Renal cortex interstitium (tissue), 11 donors: ENCODE measurements at regions not wholly inside any gene's neighbourhood (a gene's known extent, or its start where the extent isn't known, plus 50 kb on each side); places are given as distances from the start of the nearest gene placed in this dataset.
"Not testable (repeated sequence)": the region's sequence is repeated elsewhere in the genome, so short reads cannot be mapped to it uniquely, and the experiment has no call there.

Experiments used
- DNase-seq, 11 donors: peaks; one replicate each; pipeline ENCODE4 v3.0.0-alpha.2; 2013; ENCODE audit warnings: low read depth in 9 of 11, low spot score in 4 of 11; ENCODE audit errors: extremely low read depth in 1 of 11

DNA sequence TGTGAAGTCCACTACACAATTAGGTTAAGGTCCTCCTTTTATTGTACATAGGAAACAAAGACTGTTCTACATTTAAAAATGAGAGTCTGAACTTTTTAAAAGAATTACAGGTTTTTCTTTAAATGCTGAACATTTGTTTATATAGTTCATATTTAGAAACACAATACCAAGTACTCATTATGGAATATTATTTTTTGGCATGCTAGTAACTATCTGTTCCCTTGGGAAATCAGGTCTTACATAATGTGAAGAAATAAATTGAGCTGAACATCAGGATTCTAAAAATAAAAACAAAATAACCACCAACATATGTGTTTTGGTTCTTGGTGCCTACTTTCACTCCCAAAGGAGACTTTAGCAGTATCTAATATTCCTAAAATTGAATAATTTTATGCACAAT is 230.5 kb upstream of the IZUMO3 start:
- no peak for DNase-seq

DNA sequence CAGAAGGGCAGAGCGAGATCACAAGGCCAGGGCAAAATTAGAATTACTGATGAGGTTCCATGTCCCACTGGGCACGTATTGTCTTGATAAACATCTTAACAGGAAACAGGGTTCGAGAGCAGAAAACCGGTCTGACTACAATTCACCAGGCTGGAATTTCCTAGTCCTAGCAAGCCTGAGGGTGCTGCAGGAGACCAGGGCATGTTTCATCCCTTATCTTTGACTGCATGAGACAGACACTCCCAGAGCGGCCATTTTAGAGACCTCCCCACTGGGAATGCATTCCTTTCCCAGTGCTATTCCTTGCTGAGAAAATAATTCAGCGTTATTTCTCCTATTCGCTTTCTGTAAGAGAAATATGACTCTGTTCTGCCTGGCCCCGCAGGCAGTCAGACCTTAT is 228.5 kb upstream of the IZUMO3 start:
- not testable (repeated sequence) for DNase-seq

DNA sequence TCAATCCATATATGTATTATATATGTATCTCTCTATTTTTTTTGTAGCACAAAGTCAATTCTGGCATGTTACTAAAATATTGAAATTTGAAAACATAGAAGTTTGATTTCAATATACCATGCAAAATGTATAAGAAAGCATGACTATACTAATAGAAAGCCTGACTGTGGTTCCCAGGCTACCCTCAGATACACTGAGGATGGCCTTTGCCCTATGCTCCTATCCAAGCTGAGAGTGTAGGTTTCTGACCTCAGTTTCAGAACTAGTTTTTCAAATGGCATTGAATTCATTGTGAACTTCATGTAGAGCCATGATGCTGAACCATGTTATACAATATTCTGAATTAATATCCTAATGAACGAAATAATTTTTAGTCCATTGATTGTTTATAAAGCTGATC is 220.4 kb upstream of the IZUMO3 start:
- no peak for DNase-seq

DNA sequence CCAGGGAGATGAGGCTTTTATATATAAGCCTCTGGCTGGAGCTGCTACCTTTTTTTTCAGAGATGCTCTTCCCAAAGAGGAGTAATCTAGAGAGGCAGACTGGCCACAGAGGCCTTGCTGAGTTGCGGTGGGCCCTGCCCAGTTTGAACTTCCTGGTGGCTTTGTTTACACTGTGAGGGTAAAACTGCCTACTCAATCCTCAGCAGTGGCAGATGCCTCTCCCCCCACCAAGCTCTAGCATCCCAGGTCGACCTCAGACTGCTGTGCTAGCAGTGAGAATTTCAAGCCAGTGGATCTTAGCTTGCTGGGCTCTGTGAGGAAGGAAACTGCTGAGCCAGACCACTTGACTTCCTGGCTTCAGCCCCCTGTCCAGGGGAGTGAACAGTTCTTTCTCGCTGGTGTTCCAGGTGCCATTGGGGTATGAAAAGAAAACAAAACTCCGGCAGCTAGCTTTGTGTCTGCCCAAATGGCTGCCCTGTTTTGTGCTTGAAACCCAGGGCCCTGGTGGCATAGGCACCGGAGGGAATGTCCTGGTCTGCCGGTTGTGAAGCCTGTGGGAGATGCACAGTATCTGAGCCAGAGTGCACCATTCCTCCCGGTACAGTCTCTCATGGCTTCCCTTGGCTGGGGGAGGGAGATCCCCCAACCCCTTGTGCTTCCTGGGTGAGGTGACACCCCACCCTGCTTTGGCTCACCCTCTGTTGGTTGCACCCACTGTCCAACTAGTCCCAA is 219.5 kb upstream of the IZUMO3 start:
- DNase-seq: no peak

DNA sequence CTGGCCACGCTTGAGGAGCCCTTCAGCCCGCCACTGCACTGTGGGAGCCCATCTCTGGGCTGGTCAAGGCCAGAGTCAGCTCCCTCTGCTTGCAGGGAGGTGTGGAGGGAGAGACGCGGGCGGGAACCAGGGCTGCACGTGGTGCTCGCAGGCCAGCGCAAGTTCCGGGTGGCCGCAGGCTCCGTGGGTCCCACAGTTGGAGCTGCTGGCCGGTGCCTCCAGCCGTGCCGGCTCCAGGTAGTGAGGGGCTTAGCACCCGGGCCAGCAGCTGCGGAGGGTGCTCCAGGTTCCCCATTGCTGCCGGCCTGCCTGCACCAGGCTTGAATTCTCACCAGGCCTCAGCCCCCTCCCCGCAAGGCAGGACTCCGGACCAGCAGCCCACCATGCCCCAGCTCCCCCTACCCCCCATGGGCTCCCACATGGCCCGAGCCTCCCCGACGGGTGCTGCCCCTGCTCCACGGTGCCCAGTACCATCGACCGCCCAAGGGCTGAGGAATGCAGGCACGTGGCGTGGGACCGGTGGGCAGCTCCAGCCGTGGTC is 192.8 kb upstream of the IZUMO3 start:
- no peak for DNase-seq

DNA sequence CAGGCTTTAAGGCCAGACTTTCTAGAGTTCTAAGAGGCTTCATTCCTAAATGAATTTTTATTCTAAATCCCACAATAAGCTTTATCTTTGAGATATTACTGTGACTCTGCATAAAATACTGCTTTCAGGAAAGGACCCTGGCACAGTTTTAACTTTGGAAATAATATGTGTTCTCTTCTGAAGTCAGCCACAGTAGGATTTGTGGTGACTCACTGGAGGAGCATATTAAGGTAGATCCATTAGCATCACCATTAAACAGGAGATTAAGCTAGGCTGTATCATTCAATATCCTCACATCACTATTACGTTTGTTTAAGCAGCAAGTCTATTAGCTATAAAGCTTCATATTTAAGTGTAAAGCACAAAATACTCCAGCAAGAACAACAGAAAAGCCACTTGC is 186.1 kb upstream of the IZUMO3 start:
- DNase-seq: no peak

DNA sequence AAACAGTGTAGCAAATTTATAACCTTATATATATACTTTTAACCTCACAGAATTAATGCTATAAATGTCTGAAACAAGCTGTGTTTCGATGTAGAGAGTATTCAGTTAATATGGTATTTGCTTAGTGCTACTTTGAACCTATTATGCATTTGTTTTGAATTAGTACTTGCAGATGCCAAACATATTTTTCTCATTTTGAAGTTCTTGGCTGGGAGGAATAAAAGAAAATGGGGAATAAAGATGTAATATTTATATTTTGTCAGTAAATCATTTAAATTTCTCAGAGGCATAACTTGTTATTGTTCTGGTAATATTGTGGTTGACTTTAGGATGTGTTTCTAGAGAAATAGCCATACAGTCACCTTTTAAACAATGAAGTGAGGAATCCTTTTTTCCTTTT is 175.9 kb upstream of the IZUMO3 start:
- DNase-seq: peak in 1 of 11 donors; percentile 13

DNA sequence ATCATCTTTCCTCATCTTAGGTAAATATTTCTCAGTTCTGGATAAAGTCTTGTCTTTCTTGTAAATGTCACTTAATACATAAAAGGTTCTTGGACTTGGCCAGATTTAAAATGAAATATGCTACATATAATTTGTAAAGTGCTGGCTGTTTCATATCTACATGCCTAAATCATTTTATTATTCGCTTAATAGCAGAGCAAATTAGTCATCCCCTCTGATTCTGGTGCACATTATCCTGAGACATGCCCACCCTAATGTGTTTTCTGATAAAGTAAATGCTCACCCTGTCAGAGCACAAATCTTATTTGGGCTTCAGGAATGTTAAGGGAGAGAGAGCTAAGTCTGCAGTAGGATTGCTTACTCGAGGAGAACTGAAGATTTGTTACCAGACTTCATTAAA is 166.5 kb upstream of the IZUMO3 start:
- DNase-seq: no peak

DNA sequence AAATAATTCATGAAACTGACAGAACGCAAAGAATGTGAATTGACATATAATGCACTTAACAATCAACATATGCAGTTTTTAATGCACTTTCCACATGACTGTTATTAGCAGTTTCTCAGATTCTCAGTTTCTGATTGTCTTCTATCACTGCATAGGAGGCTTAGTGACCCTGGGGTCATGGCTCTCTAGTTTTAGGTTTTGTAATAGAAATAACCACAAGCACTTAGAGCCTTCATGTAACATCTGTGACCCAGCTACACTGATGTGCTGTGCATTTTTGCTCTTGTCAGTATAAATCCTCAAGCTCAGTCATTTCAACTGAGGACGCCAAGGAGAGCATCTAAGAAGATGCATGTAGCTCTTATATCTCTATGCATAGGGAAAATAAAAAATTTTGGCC is 163.1 kb upstream of the IZUMO3 start:
- DNase-seq: no peak

DNA sequence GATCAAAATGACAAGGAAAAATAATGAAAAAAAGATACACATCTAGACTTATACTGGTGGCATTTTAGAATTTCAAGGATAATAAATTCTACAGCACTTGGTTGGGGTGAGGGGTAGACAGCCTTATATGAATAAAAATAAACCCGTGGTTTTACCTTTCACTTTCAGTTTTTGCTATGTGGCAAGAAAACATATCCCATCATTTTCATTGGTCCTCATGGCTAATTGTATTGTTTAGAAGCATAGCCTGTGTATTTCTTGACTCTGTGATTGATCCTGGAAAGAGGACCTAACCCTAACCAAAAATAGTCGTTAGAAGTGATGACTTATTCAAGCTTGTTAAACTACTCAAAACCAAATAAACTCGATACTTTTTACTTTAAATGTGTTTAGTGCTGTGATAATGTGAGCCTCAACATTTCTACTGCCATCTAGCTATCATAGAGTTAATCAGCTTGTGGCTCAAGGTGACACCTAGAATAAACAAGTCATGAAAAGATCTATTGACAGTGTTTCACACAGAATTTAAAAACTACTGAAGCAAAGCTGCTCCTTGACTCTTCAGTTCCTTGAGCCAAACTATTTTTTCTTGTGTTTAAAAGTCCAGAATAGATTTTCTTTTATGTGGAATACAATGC is 153.3 kb upstream of the IZUMO3 start:
- no peak for DNase-seq

DNA sequence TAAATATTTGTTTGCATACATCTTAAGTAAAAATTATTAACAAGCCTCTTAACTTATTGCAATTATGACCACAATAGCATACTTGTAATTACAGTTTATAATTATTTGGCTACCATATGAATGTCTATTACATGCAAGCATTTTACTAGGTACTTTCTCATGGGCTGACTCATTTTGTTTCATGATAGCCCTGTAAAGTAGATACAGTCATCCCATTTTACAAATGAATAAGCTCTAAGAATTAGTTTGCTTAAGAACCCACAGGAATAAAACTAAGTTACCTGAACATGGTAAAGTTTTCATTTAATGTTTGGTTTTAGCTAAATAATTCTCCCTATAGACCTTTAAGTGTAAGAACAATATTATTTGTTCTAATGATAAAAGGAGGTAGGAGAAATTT is 126.6 kb upstream of the IZUMO3 start:
- DNase-seq: no peak

DNA sequence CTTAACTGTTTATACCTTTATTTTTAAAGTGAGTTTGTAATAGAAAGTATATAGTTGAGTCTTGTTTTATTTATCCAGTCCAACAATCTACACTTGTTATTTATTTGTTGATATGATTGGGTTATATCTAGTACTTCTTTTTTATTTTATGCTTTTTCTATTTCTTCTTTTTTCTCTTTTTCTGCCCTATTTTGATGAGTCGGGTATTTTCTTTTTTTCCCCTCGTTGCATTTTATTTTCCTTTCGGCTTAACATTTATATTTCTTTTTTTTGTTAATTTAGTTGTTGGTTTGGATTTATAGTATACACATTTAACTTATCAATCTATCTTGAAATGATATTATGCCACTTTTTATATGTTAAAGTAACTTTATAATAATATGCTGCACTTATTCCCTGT is 111.7 kb upstream of the IZUMO3 start:
- no peak for DNase-seq

DNA sequence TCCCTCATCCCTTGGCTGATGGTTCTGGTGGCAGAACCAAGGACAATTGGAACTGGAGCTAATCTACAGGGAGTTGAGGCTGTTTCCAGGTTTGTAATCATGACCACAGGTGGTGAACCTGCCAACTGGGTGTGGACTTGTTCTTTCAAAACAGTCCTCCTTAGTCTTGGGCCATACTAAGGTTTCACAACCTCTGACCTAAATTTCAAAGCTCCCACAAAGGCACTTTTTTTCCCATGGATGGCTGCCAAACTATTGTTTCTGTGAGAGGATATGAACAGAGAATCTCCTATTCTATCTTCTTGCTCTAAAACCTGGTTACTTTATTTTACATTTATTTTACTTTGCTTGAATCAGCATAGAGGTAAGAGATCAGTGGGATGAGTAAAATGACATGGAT is 106.5 kb upstream of the IZUMO3 start:
- DNase-seq: no peak

DNA sequence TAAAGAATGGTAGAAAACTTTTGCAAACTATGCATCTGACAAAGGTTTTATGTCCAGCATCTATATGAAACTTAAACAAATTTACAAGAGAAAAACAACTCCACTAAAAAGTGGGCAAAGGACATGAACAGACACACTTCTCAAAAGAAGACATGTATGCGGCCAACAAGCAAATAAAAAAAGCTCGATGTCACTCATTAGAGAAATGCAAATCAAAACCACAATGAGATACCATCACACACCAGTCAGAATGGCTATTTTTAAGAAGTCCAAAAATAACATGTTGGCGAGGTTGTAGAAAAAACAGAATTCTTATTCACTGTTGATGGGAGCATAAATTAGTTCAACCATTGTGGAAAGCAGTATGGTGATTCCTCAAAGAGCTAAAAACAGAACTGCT is 83.1 kb upstream of the IZUMO3 start:
- not testable (repeated sequence) for DNase-seq

DNA sequence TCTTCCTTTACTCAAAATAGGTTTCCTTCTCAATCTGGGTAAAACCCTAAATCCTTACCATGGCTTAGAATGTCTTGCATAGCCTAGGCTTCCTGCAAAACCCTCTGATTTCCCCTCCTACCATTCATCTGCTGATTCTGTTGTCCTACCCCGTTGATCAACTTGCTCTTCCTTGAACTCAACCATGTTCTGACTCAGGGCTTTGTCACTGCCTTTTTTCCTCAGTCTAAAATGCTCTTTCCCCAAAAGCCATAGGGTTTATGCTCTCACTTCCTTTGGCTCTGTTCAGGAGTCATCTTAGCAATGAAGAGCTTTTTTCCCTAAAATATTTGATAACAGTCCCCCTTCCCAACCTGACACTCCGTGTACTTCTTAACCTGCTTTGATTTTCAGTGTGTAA is 79.4 kb upstream of the IZUMO3 start:
- DNase-seq: no peak

DNA sequence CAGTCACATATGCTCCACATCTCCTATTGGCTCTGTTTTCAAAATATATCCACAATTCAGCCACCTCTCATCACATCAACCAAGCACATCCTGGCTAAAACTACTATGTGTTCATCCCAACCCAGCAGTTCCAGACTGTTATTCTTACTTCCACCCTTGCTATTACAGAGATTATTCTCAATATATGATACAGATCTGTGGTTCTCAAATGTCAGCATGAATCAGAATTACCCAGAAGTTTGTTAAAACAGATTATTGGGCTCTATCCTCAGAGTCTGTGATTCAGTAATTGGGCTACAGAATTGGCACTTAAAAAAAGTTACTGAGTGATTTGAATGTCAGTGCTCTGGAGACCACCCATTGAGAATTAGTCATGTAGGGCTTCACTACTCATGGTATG is 78.8 kb upstream of the IZUMO3 start:
- DNase-seq: no peak

DNA sequence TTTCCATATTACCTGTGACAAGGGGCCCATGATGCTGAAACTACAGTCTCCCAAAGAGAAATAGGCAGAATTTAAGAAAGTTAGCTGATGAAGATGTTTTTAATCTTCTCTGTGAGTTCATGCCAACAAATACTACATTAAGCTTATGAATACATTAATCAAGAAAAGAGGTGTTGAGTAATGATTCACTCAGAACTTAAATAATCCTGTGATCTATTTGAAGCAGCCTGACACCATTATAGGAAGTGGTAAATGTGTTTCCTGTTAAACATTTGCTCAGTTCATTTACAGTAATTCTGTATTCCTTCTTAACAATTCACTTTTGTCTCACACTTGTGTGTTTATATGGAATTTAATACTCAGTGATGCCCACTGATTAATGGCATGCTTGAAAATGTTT is 75.0 kb upstream of the IZUMO3 start:
- no peak for DNase-seq

DNA sequence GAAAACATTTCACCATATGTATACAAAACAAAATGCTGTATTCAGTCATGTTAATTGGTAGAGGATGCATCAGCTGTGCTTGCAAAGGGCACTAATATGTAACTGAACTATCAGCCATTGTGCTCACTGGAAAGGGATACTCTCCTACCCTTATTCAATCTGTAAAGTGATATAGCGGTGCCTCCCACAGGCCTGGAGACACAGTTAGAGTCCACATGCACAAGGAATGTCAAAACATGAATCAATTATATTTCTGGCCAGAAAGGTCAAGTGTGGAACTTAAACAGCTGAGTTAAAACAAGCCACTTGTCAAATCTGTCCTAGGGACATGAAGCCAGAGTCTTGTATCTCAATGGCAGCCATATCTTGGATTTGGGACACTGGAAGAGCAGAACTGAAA is 71.2 kb upstream of the IZUMO3 start:
- DNase-seq: peak in 9 of 11 donors; percentile 5 to 43 (median 25)

DNA sequence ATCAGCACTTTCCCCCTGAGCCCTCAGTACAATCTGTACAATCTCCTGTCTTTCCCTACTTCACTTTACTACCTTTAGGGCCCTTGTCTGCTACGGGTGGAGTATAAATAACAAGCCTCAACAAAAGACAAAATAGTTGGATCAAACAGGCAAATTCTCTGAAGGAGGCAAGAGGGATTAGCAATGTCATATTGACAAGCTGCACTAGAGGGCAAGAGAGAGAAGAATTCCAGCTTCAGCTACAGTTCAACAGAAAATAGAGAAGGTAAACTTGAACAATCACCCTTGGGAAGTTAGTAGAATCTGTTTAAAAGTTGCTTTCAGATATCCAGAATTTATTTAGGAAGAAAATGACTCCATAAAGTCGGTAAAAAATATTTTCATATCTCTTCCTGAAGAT is 68.4 kb upstream of the IZUMO3 start:
- DNase-seq: peak in 1 of 11 donors; percentile 9

DNA sequence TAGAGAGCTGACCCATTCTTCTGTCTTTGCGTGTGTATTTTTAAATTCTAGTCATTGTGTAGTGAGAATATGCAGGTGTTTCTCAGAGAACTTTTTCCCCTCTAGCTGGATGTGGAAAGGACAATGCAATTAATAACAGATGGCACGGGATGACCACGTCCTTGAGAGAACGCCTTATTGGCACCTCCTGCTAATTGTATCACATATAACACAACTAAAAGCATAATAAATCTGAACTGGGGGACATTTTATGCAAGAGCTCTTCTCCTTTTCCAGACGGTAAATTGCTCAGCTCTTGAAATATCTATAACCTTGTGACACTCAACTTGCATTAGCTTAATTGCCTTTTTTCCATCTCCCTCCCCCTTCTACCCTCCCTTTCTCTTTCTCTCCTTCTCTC is 62.9 kb upstream of the IZUMO3 start:
- no peak for DNase-seq
